ENCODE measurements at regions not wholly inside any gene's neighbourhood (a gene's known extent, or its start where the extent isn't known, plus 50 kb on each side); places are given as distances from the start of the nearest gene placed in this dataset.

- TF ChIP-seq CTCF (IDR thresholded peaks at IDR 0.05; ENCODE audit: poor library complexity, severe bottlenecking) (no peak), EP300 (conservative IDR thresholded peaks at IDR 0.05; ENCODE audit: poor library complexity, severe bottlenecking) (no peak), EZH2 (IDR thresholded peaks at IDR 0.05; ENCODE audit: borderline replicate concordance, insufficient read depth, low read length, poor library complexity, severe bottlenecking) (no peak), POLR2AphosphoS5 (IDR thresholded peaks at IDR 0.05) (no peak), REST (IDR thresholded peaks at IDR 0.05; ENCODE audit: borderline replicate concordance) (no peak), MXI1 (conservative IDR thresholded peaks at IDR 0.05; ENCODE audit: poor library complexity, severe bottlenecking) (no peak), RAD21 (conservative IDR thresholded peaks at IDR 0.05) (no peak)
Measured at GRCh38 chr5:89981878-89982773, 427.4 kb downstream of the CETN3 start.

Data from neural cell (in vitro differentiated cells).